NOMO-1 treated with DMSO at 0.1 percent for 48 hours (cell line): ENCODE measurements at regions not wholly inside any gene's neighbourhood (a gene's known extent, or its start where the extent isn't known, plus 50 kb on each side); places are given as distances from the start of the nearest gene placed in this dataset.

Experiments used
- DNase-seq: peaks from one replicate; lab custom pipeline; 2025; ENCODE audit not compliant: unreplicated experiment; lab: John Stamatoyannopoulos, UW

GRCh38 chr20:39800548-39800947 lies 838.4 kb downstream of the DHX35 start:
- DNase-seq = no peak

GRCh38 chr20:39800111-39800510 lies 838.0 kb downstream of the DHX35 start:
- no peak for DNase-seq

- DNase-seq = no peak
These were observed 837.3 kb downstream of the DHX35 start for GRCh38 chr20:39799366-39799965.

GRCh38 chr20:39795401-39796272 lies 833.5 kb downstream of the DHX35 start:
- DNase-seq = no peak

- DNase-seq = no peak
These were observed 830.2 kb downstream of the DHX35 start for GRCh38 chr20:39792334-39792733.

GRCh38 chr20:39789411-39789810 lies 827.3 kb downstream of the DHX35 start:
- DNase-seq = no peak

- DNase-seq = no peak
These were observed 823.2 kb downstream of the DHX35 start for GRCh38 chr20:39785252-39785917.

GRCh38 chr20:39784693-39785092 lies 822.5 kb downstream of the DHX35 start:
- no peak for DNase-seq

- no peak for DNase-seq
These were observed 816.9 kb downstream of the DHX35 start for GRCh38 chr20:39778847-39779604.

GRCh38 chr20:39778431-39778830 lies 816.3 kb downstream of the DHX35 start:
- DNase-seq = no peak

- DNase-seq = no peak
These were observed 815.5 kb downstream of the DHX35 start for GRCh38 chr20:39777610-39778009.

- no peak for DNase-seq
These were observed 813.0 kb downstream of the DHX35 start for GRCh38 chr20:39775110-39775509.

- no peak for DNase-seq
These were observed 811.3 kb downstream of the DHX35 start for GRCh38 chr20:39773380-39774000.

- DNase-seq = no peak
These were observed 805.2 kb downstream of the DHX35 start for GRCh38 chr20:39767352-39767751.

GRCh38 chr20:39766333-39766732 lies 804.2 kb downstream of the DHX35 start:
- no peak for DNase-seq

GRCh38 chr20:39762716-39763115 lies 800.6 kb downstream of the DHX35 start:
- no peak for DNase-seq

- no peak for DNase-seq
These were observed 796.7 kb downstream of the DHX35 start for GRCh38 chr20:39758876-39759275.

GRCh38 chr20:39756828-39757227 lies 794.7 kb downstream of the DHX35 start:
- no peak for DNase-seq

- no peak for DNase-seq
These were observed 794.2 kb downstream of the DHX35 start for GRCh38 chr20:39756369-39756768.

GRCh38 chr20:39752262-39752876 lies 790.2 kb downstream of the DHX35 start:
- DNase-seq = no peak
